ENCODE measurements at regions not wholly inside any gene's neighbourhood (a gene's known extent, or its start where the extent isn't known, plus 50 kb on each side); places are given as distances from the start of the nearest gene placed in this dataset.

DNA sequence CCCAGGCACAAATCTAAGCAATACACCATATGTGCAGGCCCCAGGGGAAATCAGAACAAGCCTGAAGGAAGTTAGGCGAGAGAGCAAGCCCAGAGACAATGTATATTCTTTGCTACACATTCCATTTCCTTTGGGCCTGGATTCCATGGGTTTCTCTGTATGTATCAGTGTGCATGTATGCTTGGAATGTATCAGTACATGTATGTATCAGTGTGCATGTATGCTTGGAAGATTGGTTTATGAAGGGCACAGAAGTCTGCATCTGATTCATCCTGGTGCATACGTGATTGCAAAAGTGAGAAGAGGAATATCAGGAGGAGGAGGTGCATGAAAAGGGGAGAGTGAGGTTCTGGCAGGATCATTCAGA, 232.6 kb upstream of the ANKRD55 start:
- no peak overlapping the region for H3K4me3 ChIP-seq (replicated peaks in 1 of 2; ENCODE audit: low read depth in 2 of 2, low read length in 2 of 2)
- TF ChIP-seq, protein P1, sequence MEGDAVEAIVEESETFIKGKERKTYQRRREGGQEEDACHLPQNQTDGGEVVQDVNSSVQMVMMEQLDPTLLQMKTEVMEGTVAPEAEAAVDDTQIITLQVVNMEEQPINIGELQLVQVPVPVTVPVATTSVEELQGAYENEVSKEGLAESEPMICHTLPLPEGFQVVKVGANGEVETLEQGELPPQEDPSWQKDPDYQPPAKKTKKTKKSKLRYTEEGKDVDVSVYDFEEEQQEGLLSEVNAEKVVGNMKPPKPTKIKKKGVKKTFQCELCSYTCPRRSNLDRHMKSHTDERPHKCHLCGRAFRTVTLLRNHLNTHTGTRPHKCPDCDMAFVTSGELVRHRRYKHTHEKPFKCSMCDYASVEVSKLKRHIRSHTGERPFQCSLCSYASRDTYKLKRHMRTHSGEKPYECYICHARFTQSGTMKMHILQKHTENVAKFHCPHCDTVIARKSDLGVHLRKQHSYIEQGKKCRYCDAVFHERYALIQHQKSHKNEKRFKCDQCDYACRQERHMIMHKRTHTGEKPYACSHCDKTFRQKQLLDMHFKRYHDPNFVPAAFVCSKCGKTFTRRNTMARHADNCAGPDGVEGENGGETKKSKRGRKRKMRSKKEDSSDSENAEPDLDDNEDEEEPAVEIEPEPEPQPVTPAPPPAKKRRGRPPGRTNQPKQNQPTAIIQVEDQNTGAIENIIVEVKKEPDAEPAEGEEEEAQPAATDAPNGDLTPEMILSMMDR (IDR thresholded peaks at IDR 0.05; ENCODE audit: low read depth, low read length) = no peak
- DNase-seq (ENCODE audit: low read depth in 2 of 2) = peak in 1 of 2 donors; percentile 26

GRCh38 chr5:56464935-56465768, 232.0 kb upstream of the ANKRD55 start:
- DNase-seq (ENCODE audit: low read depth in 2 of 2) = peak in 1 of 2 donors; percentile 17
- TF ChIP-seq, protein P1 (IDR thresholded peaks at IDR 0.05; ENCODE audit: low read depth, low read length) = no peak
- no peak overlapping the region for H3K4me3 ChIP-seq (replicated peaks in 1 of 2; ENCODE audit: low read depth in 2 of 2, low read length in 2 of 2)

GRCh38 chr5:56463944-56464571, 230.9 kb upstream of the ANKRD55 start:
- TF ChIP-seq, protein P1 (IDR thresholded peaks at IDR 0.05; ENCODE audit: low read depth, low read length) = no peak
- no peak for DNase-seq (ENCODE audit: low read depth in 2 of 2)
- H3K4me3 ChIP-seq (replicated peaks in 1 of 2; ENCODE audit: low read depth in 2 of 2, low read length in 2 of 2) = no peak overlapping the region

DNA sequence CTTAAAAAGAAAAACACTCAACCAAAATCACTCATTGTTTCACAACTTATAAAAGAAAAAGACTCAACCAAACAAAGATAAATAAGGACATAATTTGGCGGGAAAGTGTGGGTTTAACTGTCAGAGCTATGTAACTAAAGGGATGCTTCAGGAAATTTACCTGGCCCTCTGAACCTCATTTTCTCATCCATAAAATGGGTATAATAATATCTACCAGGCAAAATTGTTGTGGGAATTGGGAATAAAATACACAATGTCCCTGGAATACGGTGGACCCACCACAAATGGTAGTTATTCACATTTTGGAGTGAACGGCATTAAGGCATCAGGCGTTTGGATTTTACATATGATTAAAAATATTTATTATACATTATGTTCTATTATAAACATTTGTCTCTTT, 228.5 kb upstream of the ANKRD55 start:
- no peak for DNase-seq (ENCODE audit: low read depth in 2 of 2)
- TF ChIP-seq, protein P1 (IDR thresholded peaks at IDR 0.05; ENCODE audit: low read depth, low read length) = no peak
- no peak overlapping the region for H3K4me3 ChIP-seq (replicated peaks in 1 of 2; ENCODE audit: low read depth in 2 of 2, low read length in 2 of 2)

DNA sequence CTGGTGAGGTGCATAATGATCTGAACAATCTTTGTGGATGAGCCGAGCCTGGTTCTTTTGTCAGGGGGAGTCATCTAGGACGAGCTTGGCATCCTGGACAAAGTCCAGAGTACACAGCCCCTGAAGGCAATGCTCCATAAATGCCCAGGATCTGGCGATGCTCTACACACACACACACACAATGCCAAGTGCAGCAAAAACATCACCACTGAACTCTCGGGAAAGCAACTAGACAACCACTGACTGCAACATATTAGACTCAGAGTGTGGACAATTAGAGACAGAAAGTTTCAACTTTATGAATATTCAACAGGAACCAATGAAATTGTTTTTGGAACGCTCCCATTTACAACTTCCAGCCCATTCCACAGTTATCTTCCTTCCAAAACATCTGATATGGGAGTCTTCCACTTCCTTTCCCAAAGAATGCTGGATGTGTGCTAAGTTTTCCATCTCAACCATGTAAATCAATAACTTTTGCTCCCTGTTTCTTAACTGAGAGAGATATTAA, 227.6 kb upstream of the ANKRD55 start:
- no peak for DNase-seq (ENCODE audit: low read depth in 2 of 2)
- H3K4me3 ChIP-seq (replicated peaks in 1 of 2; ENCODE audit: low read depth in 2 of 2, low read length in 2 of 2) = no peak overlapping the region
- TF ChIP-seq, protein P1 (IDR thresholded peaks at IDR 0.05; ENCODE audit: low read depth, low read length) = no peak

GRCh38 chr5:56460195-56460546, 227.0 kb upstream of the ANKRD55 start:
- TF ChIP-seq, protein P1 (IDR thresholded peaks at IDR 0.05; ENCODE audit: low read depth, low read length) = no peak
- DNase-seq (ENCODE audit: low read depth in 2 of 2) = no peak
- H3K4me3 ChIP-seq (replicated peaks in 1 of 2; ENCODE audit: low read depth in 2 of 2, low read length in 2 of 2) = no peak overlapping the region
